ACC112 (cell line): ENCODE measurements at regions not wholly inside any gene's neighbourhood (a gene's known extent, or its start where the extent isn't known, plus 50 kb on each side); places are given as distances from the start of the nearest gene placed in this dataset.

Experiments used
- H2AFZ ChIP-seq: fragments of 200-600 bp; sonication (generic); one replicate; pipeline ENCODE4 v1.6.0; 2017; ENCODE audit warnings: antibody characterized with exemption, low read length; ENCODE audit not compliant: unreplicated experiment
- H3K27ac ChIP-seq: fragments of 200-600 bp; sonication (generic); 2 replicates; pipeline ENCODE4 v1.5.1; 2014; ENCODE audit warnings: low read depth, mild to moderate bottlenecking, antibody characterized with exemption, low read length, moderate library complexity
- H3K27me3 ChIP-seq: fragments of 200-600 bp; sonication (generic); 2 replicates; pipeline ENCODE4 v1.6.1; 2014; ENCODE audit warnings: mild to moderate bottlenecking, antibody characterized with exemption, low read length, moderate library complexity, mixed read lengths; ENCODE audit not compliant: insufficient read depth
- H3K36me3 ChIP-seq: fragments of 200-600 bp; sonication (generic); 2 replicates; pipeline ENCODE4 v1.6.1; 2016; ENCODE audit warnings: mild to moderate bottlenecking, antibody characterized with exemption, low read length, moderate library complexity, mixed read lengths; ENCODE audit not compliant: insufficient read depth
- H3K4me1 ChIP-seq: fragments of 200-600 bp; sonication (generic); one replicate; pipeline ENCODE4 v1.6.1; 2016; ENCODE audit warnings: low read length, mixed read lengths; ENCODE audit not compliant: insufficient read depth, unreplicated experiment, control insufficient read depth
- H3K4me3 ChIP-seq: fragments of 200-600 bp; sonication (generic); 2 replicates; pipeline ENCODE4 v1.5.1; 2014; ENCODE audit warnings: mild to moderate bottlenecking, low read depth, low read length
- H3K79me2 ChIP-seq: fragments of 200-600 bp; sonication (generic); one replicate; pipeline ENCODE4 v1.6.0; 2016; ENCODE audit warnings: low read length; ENCODE audit not compliant: control insufficient read depth, unreplicated experiment, insufficient read depth

- H3K4me3 ChIP-seq: no peak overlapping the region
- no peak overlapping the region for H2AFZ ChIP-seq
Observed at GRCh38 chr18:72368308-72368707, 175.8 kb downstream of the CBLN2 start.

DNA sequence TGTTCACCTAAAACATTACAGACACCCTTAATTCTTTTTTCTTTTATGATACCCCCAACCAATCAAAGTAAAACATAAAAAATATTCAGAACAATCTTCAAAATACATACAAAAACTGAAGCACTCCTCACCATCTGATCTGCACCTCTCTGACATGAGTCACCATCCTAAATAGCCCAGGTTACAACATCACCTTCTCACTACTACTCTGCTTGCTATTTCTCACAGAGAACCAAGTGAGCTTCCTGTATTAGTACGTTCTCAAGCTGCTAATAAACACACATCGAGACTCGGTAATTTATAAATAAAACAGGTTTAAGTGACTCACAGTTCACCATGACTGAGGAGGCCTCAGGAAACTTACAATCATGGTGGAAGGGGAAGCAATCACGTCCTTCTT lies 183.5 kb downstream of the CBLN2 start:
- H3K79me2 ChIP-seq: no peaks in the 10 kb centered on the region
- no peak overlapping the region for H3K27ac ChIP-seq
- H2AFZ ChIP-seq: no peak overlapping the region
- no peaks in the 10 kb centered on the region for H3K4me1 ChIP-seq
- H3K36me3 ChIP-seq: no peaks in the 10 kb centered on the region
- H3K27me3 ChIP-seq: no peaks in the 10 kb centered on the region
- H3K4me3 ChIP-seq: no peak overlapping the region

More at GRCh38 chr18:72368308-72368707, 175.8 kb downstream of the CBLN2 start:
- no peaks in the 10 kb centered on the region for H3K36me3 ChIP-seq
- no peaks in the 10 kb centered on the region for H3K4me1 ChIP-seq
- no peaks in the 10 kb centered on the region for H3K79me2 ChIP-seq
- H3K27ac ChIP-seq: no peak overlapping the region
- H3K27me3 ChIP-seq: no peaks in the 10 kb centered on the region

DNA sequence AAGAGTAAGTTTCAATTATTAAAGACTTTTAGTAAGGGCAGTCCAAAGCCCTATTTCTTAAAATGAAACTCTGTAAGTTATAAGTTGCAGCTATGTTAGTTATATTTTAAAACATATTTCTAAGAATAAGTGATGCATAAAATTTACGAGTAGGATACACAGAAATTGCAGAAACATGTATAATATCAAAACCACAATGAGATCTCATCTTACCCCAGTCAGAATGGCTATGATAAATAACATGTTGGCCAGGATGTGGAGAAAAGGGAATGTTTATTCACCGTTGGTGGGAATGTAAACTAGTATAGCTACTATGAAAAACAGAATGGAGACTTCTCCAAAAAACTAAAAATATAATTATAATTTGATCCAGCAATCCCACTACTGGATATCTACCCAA lies 201.2 kb downstream of the CBLN2 start:
- no peaks in the 10 kb centered on the region for H3K36me3 ChIP-seq
- H3K79me2 ChIP-seq: no peaks in the 10 kb centered on the region
- no peaks in the 10 kb centered on the region for H3K27me3 ChIP-seq
- H3K4me1 ChIP-seq: no peaks in the 10 kb centered on the region
- H2AFZ ChIP-seq: no peak overlapping the region
- H3K27ac ChIP-seq: no peak overlapping the region
- no peak overlapping the region for H3K4me3 ChIP-seq

GRCh38 chr18:72339976-72340375 lies 204.2 kb downstream of the CBLN2 start:
- Histone ChIP-seq H3K27ac (no peak overlapping the region), H3K4me1 (no peaks in the 10 kb centered on the region), H3K27me3 (no peaks in the 10 kb centered on the region), H3K36me3 (no peaks in the 10 kb centered on the region), H3K79me2 (no peaks in the 10 kb centered on the region), H2AFZ (no peak overlapping the region), H3K4me3 (no peak overlapping the region)

GRCh38 chr18:72336786-72337185 lies 207.4 kb downstream of the CBLN2 start:
- Histone ChIP-seq H3K4me1 (no peaks in the 10 kb centered on the region), H3K27ac (no peak overlapping the region), H3K27me3 (no peaks in the 10 kb centered on the region), H3K36me3 (no peaks in the 10 kb centered on the region), H3K79me2 (no peaks in the 10 kb centered on the region), H2AFZ (no peak overlapping the region), H3K4me3 (no peak overlapping the region)

GRCh38 chr18:72329533-72329932 lies 214.6 kb downstream of the CBLN2 start:
- no peaks in the 10 kb centered on the region for H3K4me1 ChIP-seq
- H3K27me3 ChIP-seq: no peaks in the 10 kb centered on the region
- no peak overlapping the region for H2AFZ ChIP-seq
- no peaks in the 10 kb centered on the region for H3K36me3 ChIP-seq
- H3K27ac ChIP-seq: no peak overlapping the region
- no peaks in the 10 kb centered on the region for H3K79me2 ChIP-seq
- no peak overlapping the region for H3K4me3 ChIP-seq

GRCh38 chr18:72325307-72325706 lies 218.8 kb downstream of the CBLN2 start:
- Histone ChIP-seq H3K4me3 (no peak overlapping the region), H3K27me3 (no peaks in the 10 kb centered on the region), H3K27ac (no peak overlapping the region), H3K79me2 (no peaks in the 10 kb centered on the region), H2AFZ (no peak overlapping the region), H3K36me3 (no peaks in the 10 kb centered on the region), H3K4me1 (no peaks in the 10 kb centered on the region)

DNA sequence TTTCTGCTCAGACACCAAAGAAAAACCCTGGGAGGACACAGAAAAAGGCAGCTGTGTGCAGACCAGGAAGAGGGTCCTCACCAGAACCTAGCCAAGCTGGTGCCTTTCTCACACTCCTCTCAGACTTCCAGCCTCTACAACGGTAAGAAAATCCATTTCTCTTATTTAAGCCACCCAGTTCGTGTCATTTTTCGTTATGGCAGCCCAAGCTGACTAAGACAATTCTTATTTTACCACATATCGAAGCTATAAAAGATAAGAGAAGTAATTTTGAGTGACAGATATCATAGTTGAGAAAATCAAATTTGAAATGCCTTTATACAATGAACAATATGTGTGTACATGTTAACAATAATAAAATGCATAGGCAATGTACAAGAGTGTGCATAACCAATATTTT lies 219.5 kb downstream of the CBLN2 start:
- no peaks in the 10 kb centered on the region for H3K79me2 ChIP-seq
- no peak overlapping the region for H2AFZ ChIP-seq
- no peak overlapping the region for H3K4me3 ChIP-seq
- H3K27ac ChIP-seq: no peak overlapping the region
- no peaks in the 10 kb centered on the region for H3K36me3 ChIP-seq
- H3K27me3 ChIP-seq: no peaks in the 10 kb centered on the region
- H3K4me1 ChIP-seq: no peaks in the 10 kb centered on the region

GRCh38 chr18:72316497-72316896 lies 227.6 kb downstream of the CBLN2 start:
- no peaks in the 10 kb centered on the region for H3K4me1 ChIP-seq
- no peaks in the 10 kb centered on the region for H3K36me3 ChIP-seq
- H3K27ac ChIP-seq: no peak overlapping the region
- H3K27me3 ChIP-seq: no peaks in the 10 kb centered on the region
- no peak overlapping the region for H2AFZ ChIP-seq
- no peak overlapping the region for H3K4me3 ChIP-seq
- no peaks in the 10 kb centered on the region for H3K79me2 ChIP-seq

- no peaks in the 10 kb centered on the region for H3K36me3 ChIP-seq
- H3K27me3 ChIP-seq: no peaks in the 10 kb centered on the region
- no peaks in the 10 kb centered on the region for H3K79me2 ChIP-seq
- no peaks in the 10 kb centered on the region for H3K4me1 ChIP-seq
- H3K4me3 ChIP-seq: no peak overlapping the region
- H2AFZ ChIP-seq: no peak overlapping the region
- no peak overlapping the region for H3K27ac ChIP-seq
Observed at GRCh38 chr18:72283148-72283925, 260.8 kb downstream of the CBLN2 start.

DNA sequence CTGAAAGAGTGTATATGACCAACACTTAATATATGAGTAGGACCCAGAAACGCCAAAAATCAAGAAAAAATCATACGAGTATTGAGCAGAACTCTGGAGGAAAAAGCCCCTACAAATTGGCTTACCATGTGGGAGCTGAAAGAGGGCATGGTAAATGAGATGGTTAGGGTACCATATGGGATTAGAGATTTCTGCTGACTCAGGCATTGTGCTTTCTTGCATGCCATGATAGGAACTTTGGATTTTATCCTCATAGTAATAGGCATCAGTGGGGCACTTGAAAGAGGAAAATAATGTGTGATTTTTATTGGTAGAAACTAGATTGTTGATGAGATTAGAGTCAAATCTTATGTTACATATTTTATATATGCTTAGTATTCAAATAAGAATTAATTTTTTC lies 271.1 kb downstream of the CBLN2 start:
- Histone ChIP-seq H3K36me3 (no peaks in the 10 kb centered on the region), H3K27me3 (no peaks in the 10 kb centered on the region), H3K79me2 (no peaks in the 10 kb centered on the region), H3K27ac (no peak overlapping the region), H3K4me1 (no peaks in the 10 kb centered on the region), H3K4me3 (no peak overlapping the region), H2AFZ (no peak overlapping the region)
